ENCODE measurements at regions not wholly inside any gene's neighbourhood (a gene's known extent, or its start where the extent isn't known, plus 50 kb on each side); places are given as distances from the start of the nearest gene placed in this dataset.
"Not testable (repeated sequence)": the region's sequence is repeated elsewhere in the genome, so short reads cannot be mapped to it uniquely, and the experiment has no call there.

- Mint-ChIP-seq H3K9me3 (ENCODE audit: low read depth) (no peaks in the 10 kb centered on the region), H3K4me3 (no peak overlapping the region), H3K27me3 (peaks cover 4% of the 10 kb centered on the region), H3K4me1 (ENCODE audit: low read depth) (no peaks in the 10 kb centered on the region), H3K36me3 (no peaks in the 10 kb centered on the region), H3K27ac (no peak overlapping the region)
Observed at GRCh38 chr20:48407710-48408109, 420.1 kb downstream of the PREX1 start.

- no peaks in the 10 kb centered on the region for H3K9me3 Mint-ChIP-seq (ENCODE audit: low read depth)
- no peaks in the 10 kb centered on the region for H3K36me3 Mint-ChIP-seq
- no peak overlapping the region for H3K27ac Mint-ChIP-seq
- no peak overlapping the region for H3K4me3 Mint-ChIP-seq
- no peaks in the 10 kb centered on the region for H3K4me1 Mint-ChIP-seq (ENCODE audit: low read depth)
- H3K27me3 Mint-ChIP-seq = peaks cover 4% of the 10 kb centered on the region
Observed at GRCh38 chr20:48406912-48407340, 420.9 kb downstream of the PREX1 start.

GRCh38 chr20:48406498-48406897, 421.3 kb downstream of the PREX1 start:
- H3K27ac Mint-ChIP-seq = no peak overlapping the region
- H3K4me3 Mint-ChIP-seq = no peak overlapping the region
- no peaks in the 10 kb centered on the region for H3K9me3 Mint-ChIP-seq (ENCODE audit: low read depth)
- no peaks in the 10 kb centered on the region for H3K36me3 Mint-ChIP-seq
- H3K27me3 Mint-ChIP-seq = peaks cover 4% of the 10 kb centered on the region
- H3K4me1 Mint-ChIP-seq (ENCODE audit: low read depth) = no peaks in the 10 kb centered on the region

- H3K27ac Mint-ChIP-seq = no peak overlapping the region
- H3K9me3 Mint-ChIP-seq (ENCODE audit: low read depth) = no peaks in the 10 kb centered on the region
- no peaks in the 10 kb centered on the region for H3K4me1 Mint-ChIP-seq (ENCODE audit: low read depth)
- H3K36me3 Mint-ChIP-seq = no peaks in the 10 kb centered on the region
- H3K27me3 Mint-ChIP-seq = peaks cover 4% of the 10 kb centered on the region
- no peak overlapping the region for H3K4me3 Mint-ChIP-seq
Observed at GRCh38 chr20:48405909-48406308, 421.9 kb downstream of the PREX1 start.

DNA sequence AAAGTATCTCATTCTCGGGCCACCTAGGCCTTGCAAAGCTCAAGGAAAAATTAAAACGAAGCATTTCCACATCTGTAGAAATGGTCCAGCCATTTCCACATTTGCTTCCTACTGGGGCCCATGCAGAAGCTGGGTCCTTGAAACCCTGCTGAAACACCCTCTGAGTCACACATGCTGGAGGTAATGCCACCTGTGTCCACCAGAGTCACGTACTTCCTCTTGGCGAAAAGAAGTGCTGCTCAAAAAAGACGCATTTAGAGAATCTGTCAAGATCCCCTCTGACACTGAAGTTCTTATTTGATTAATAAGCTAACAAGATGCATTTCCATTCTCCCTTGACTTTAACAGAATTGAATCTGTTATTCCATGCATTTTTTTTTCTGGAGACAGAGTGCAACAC, 423.2 kb downstream of the PREX1 start:
- Mint-ChIP-seq H3K4me1 (ENCODE audit: low read depth) (no peaks in the 10 kb centered on the region), H3K9me3 (ENCODE audit: low read depth) (no peaks in the 10 kb centered on the region), H3K27ac (no peak overlapping the region), H3K27me3 (peaks cover 4% of the 10 kb centered on the region), H3K4me3 (no peak overlapping the region), H3K36me3 (no peaks in the 10 kb centered on the region)

- H3K36me3 Mint-ChIP-seq = no peaks in the 10 kb centered on the region
- peaks cover 2% of the 10 kb centered on the region for H3K27me3 Mint-ChIP-seq
- H3K4me1 Mint-ChIP-seq (ENCODE audit: low read depth) = no peaks in the 10 kb centered on the region
- H3K27ac Mint-ChIP-seq = no peak overlapping the region
- H3K4me3 Mint-ChIP-seq = no peak overlapping the region
- H3K9me3 Mint-ChIP-seq (ENCODE audit: low read depth) = no peaks in the 10 kb centered on the region
Observed at GRCh38 chr20:48403167-48403761, 424.5 kb downstream of the PREX1 start.

- Mint-ChIP-seq H3K27ac (no peak overlapping the region), H3K27me3 (peaks cover 3% of the 10 kb centered on the region), H3K36me3 (no peaks in the 10 kb centered on the region), H3K4me3 (no peak overlapping the region), H3K9me3 (ENCODE audit: low read depth) (no peaks in the 10 kb centered on the region), H3K4me1 (ENCODE audit: low read depth) (no peaks in the 10 kb centered on the region)
Observed at GRCh38 chr20:48401359-48401758, 426.4 kb downstream of the PREX1 start.

DNA sequence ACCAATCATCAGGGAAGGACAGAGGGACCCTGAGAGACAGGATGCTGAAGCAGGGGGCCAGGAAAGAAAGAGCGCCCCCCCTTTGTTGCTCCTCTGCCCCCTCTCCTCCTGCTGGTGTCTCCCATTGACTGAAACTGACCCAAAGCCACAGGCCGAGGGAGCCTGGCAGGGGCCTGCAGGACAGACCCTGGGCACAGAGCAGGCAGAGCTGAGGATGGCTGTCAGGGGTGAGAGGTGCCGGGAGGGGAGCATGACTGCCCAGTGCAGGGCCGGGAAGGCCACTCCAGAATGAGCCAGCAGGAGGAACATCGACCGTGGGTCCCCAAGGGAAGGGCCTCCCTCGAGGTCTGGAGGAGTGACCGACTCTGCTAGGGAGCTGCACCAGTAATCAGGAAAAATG, 427.8 kb downstream of the PREX1 start:
- H3K9me3 Mint-ChIP-seq (ENCODE audit: low read depth) = no peaks in the 10 kb centered on the region
- no peaks in the 10 kb centered on the region for H3K4me1 Mint-ChIP-seq (ENCODE audit: low read depth)
- H3K36me3 Mint-ChIP-seq = no peaks in the 10 kb centered on the region
- no peak overlapping the region for H3K27ac Mint-ChIP-seq
- peaks cover 3% of the 10 kb centered on the region for H3K27me3 Mint-ChIP-seq
- H3K4me3 Mint-ChIP-seq = no peak overlapping the region

- Mint-ChIP-seq H3K27me3 (peaks cover 3% of the 10 kb centered on the region), H3K36me3 (no peaks in the 10 kb centered on the region), H3K4me3 (no peak overlapping the region), H3K4me1 (ENCODE audit: low read depth) (no peaks in the 10 kb centered on the region), H3K27ac (no peak overlapping the region), H3K9me3 (ENCODE audit: low read depth) (no peaks in the 10 kb centered on the region)
Observed at GRCh38 chr20:48398506-48399449, 429.0 kb downstream of the PREX1 start.

- not testable (repeated sequence) for H3K36me3 Mint-ChIP-seq; H3K27ac Mint-ChIP-seq; H3K27me3 Mint-ChIP-seq; H3K9me3 Mint-ChIP-seq (ENCODE audit: low read depth); H3K4me3 Mint-ChIP-seq; H3K4me1 Mint-ChIP-seq (ENCODE audit: low read depth)
Observed at GRCh38 chr20:48396981-48397861, 430.6 kb downstream of the PREX1 start.

- no peak overlapping the region for H3K4me3 Mint-ChIP-seq
- H3K27me3 Mint-ChIP-seq = peaks cover 6% of the 10 kb centered on the region
- no peaks in the 10 kb centered on the region for H3K4me1 Mint-ChIP-seq (ENCODE audit: low read depth)
- peaks cover 5% of the 10 kb centered on the region for H3K36me3 Mint-ChIP-seq
- H3K9me3 Mint-ChIP-seq (ENCODE audit: low read depth) = peaks cover 11% of the 10 kb centered on the region
- H3K27ac Mint-ChIP-seq = no peak overlapping the region
Observed at GRCh38 chr20:48395816-48396546, 431.8 kb downstream of the PREX1 start.

GRCh38 chr20:48394415-48395081, 433.3 kb downstream of the PREX1 start:
- Mint-ChIP-seq H3K9me3 (ENCODE audit: low read depth) (peaks cover 15% of the 10 kb centered on the region), H3K4me3 (no peak overlapping the region), H3K4me1 (ENCODE audit: low read depth) (no peaks in the 10 kb centered on the region), H3K27ac (no peak overlapping the region), H3K36me3 (peaks cover 5% of the 10 kb centered on the region), H3K27me3 (peaks cover 6% of the 10 kb centered on the region)

GRCh38 chr20:48393737-48394314, 434.0 kb downstream of the PREX1 start:
- peaks cover 6% of the 10 kb centered on the region for H3K27me3 Mint-ChIP-seq
- no peak overlapping the region for H3K4me3 Mint-ChIP-seq
- no peak overlapping the region for H3K27ac Mint-ChIP-seq
- peaks cover 15% of the 10 kb centered on the region for H3K9me3 Mint-ChIP-seq (ENCODE audit: low read depth)
- H3K4me1 Mint-ChIP-seq (ENCODE audit: low read depth) = no peaks in the 10 kb centered on the region
- H3K36me3 Mint-ChIP-seq = peaks cover 5% of the 10 kb centered on the region

GRCh38 chr20:48393311-48393685, 434.5 kb downstream of the PREX1 start:
- H3K27ac Mint-ChIP-seq = no peak overlapping the region
- peaks cover 6% of the 10 kb centered on the region for H3K27me3 Mint-ChIP-seq
- H3K9me3 Mint-ChIP-seq (ENCODE audit: low read depth) = peaks cover 15% of the 10 kb centered on the region
- no peak overlapping the region for H3K4me3 Mint-ChIP-seq
- H3K4me1 Mint-ChIP-seq (ENCODE audit: low read depth) = no peaks in the 10 kb centered on the region
- H3K36me3 Mint-ChIP-seq = peaks cover 5% of the 10 kb centered on the region

Measured in activated naive CD8-positive, alpha-beta T cell (primary cell).